ENCODE measurements at regions not wholly inside any gene's neighbourhood (a gene's known extent, or its start where the extent isn't known, plus 50 kb on each side); places are given as distances from the start of the nearest gene placed in this dataset.

DNA sequence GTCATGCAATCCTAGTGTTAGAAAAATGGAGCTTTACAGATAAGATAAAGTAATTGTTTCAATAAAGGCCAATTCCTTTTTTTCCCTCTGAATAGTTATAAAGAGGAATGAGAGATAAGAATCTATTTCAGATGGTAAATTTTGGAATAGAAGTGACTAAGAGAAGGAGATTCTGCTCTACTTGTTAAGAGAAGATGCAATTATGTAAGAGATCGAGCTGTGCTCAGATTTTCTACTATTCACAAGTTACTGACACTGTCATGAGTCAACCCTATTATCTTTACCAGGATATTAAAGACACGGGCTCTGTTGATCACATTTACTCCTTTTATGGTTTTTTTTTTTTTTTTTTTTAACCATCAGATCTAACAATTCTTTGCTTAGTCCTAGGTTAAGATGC is 511.3 kb downstream of the ARL4A start:
- TF ChIP-seq, protein P1, sequence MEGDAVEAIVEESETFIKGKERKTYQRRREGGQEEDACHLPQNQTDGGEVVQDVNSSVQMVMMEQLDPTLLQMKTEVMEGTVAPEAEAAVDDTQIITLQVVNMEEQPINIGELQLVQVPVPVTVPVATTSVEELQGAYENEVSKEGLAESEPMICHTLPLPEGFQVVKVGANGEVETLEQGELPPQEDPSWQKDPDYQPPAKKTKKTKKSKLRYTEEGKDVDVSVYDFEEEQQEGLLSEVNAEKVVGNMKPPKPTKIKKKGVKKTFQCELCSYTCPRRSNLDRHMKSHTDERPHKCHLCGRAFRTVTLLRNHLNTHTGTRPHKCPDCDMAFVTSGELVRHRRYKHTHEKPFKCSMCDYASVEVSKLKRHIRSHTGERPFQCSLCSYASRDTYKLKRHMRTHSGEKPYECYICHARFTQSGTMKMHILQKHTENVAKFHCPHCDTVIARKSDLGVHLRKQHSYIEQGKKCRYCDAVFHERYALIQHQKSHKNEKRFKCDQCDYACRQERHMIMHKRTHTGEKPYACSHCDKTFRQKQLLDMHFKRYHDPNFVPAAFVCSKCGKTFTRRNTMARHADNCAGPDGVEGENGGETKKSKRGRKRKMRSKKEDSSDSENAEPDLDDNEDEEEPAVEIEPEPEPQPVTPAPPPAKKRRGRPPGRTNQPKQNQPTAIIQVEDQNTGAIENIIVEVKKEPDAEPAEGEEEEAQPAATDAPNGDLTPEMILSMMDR (conservative IDR thresholded peaks at IDR 0.05; ENCODE audit: low read depth in 2 of 2), result no peak
- TF ChIP-seq POLR2AphosphoS5 (IDR thresholded peaks at IDR 0.05; ENCODE audit: low read depth) (no peak), CREB1 (CRISPR knock-in tag; IDR thresholded peaks at IDR 0.05; ENCODE audit: low read depth) (no peak), EZH2 (IDR thresholded peaks at IDR 0.05; ENCODE audit: low read depth, unreplicated experiment) (no peak), JUNB (IDR thresholded peaks at IDR 0.05; ENCODE audit: unreplicated experiment) (no peak), EZH2phosphoT487 (IDR thresholded peaks at IDR 0.05; ENCODE audit: unreplicated experiment) (no peak), REST (IDR thresholded peaks at IDR 0.05; ENCODE audit: unreplicated experiment) (no peak), NANOG (IDR thresholded peaks at IDR 0.05; ENCODE audit: borderline replicate concordance) (no peak), STAT1 (IDR thresholded peaks at IDR 0.05; ENCODE audit: unreplicated experiment) (no peak), ETS1 (IDR thresholded peaks at IDR 0.05) (no peak), ZNF331 (CRISPR knock-in tag; IDR thresholded peaks at IDR 0.05; ENCODE audit: low read depth) (no peak)

Data from GM23338 (cell line).